GM10248 (cell line): ENCODE measurements at regions not wholly inside any gene's neighbourhood (a gene's known extent, or its start where the extent isn't known, plus 50 kb on each side); places are given as distances from the start of the nearest gene placed in this dataset.
"Not testable (repeated sequence)": the region's sequence is repeated elsewhere in the genome, so short reads cannot be mapped to it uniquely, and the experiment has no call there.

Source experiments
- CTCF ChIA-PET: fragments of 300-600 bp; sonication (Branson Sonifier 250); formaldehyde crosslinking; extraction: SDS; loops from one replicate; lab custom pipeline; 2021; ENCODE audit warnings: antibody characterized with exemption; lab: Yijun Ruan, JAX
- POLR2A ChIA-PET: fragments of 350-650 bp; sonication (Branson Sonifier 250); formaldehyde crosslinking; extraction: SDS; loops from one replicate; lab custom pipeline; 2020; ENCODE audit warnings: antibody characterized with exemption; lab: Yijun Ruan, JAX
- DNase-seq: peaks from one replicate; pipeline ENCODE4 v3.0.0; 2012; ENCODE audit errors: extremely low spot score
- CTCF ChIP-seq: IDR thresholded peaks from 2 replicates; pipeline ENCODE4 v1.5.1; 2012; ENCODE audit warnings: mild to moderate bottlenecking, low read depth; ENCODE audit errors: extremely low read depth, missing control alignments, control extremely low read depth

GRCh38 chr1:227422581-227422980 is 104.3 kb upstream of the CDC42BPA start:
- POLR2A ChIA-PET, result no interaction called here
- CTCF ChIA-PET, result no interaction called here
- no peak for TF ChIP-seq CTCF
- DNase-seq, result no peak

GRCh38 chr1:227420147-227420546 is 101.9 kb upstream of the CDC42BPA start:
- POLR2A ChIA-PET, result no interaction called here
- CTCF ChIA-PET, result no interaction called here
- no peak for DNase-seq
- no peak for TF ChIP-seq CTCF

GRCh38 chr1:227417756-227418480 is 99.6 kb upstream of the CDC42BPA start:
- no peak for DNase-seq
- POLR2A ChIA-PET, result no interaction called here
- CTCF ChIA-PET, result interaction anchor here (0.7 kb wide), 1 partner anchor 14 kb away, joined by 3 read pairs; no protein-coding TSS in a partner anchor
- no peak for TF ChIP-seq CTCF

GRCh38 chr1:227416156-227416830 is 98.0 kb upstream of the CDC42BPA start:
- ChIA-PET POLR2A (no interaction called here), CTCF (interaction anchor here (1.1 kb wide), 1 partner anchor 23 kb away, joined by 3 read pairs; no protein-coding TSS in a partner anchor)
- DNase-seq, result no peak

GRCh38 chr1:227415115-227415790 is 97.0 kb upstream of the CDC42BPA start:
- DNase-seq, result no peak
- POLR2A ChIA-PET, result no interaction called here
- CTCF ChIA-PET, result interaction anchor here (1.1 kb wide), 1 partner anchor 19 kb away, joined by 3 read pairs; no protein-coding TSS in a partner anchor
- no peak for TF ChIP-seq CTCF

More at GRCh38 chr1:227416156-227416830, 98.0 kb upstream of the CDC42BPA start:
- TF ChIP-seq CTCF, result no peak

- no peak for TF ChIP-seq CTCF
- DNase-seq, result no peak
- ChIA-PET CTCF (no interaction called here), POLR2A (no interaction called here)
Observed at GRCh38 chr1:227411066-227411465, 92.8 kb upstream of the CDC42BPA start.

GRCh38 chr1:227406332-227406731 is 88.0 kb upstream of the CDC42BPA start:
- POLR2A ChIA-PET, CTCF ChIA-PET, DNase-seq: not testable (repeated sequence)
